Kidney capillary endothelial cell (primary cell): ENCODE measurements at regions not wholly inside any gene's neighbourhood (a gene's known extent, or its start where the extent isn't known, plus 50 kb on each side); places are given as distances from the start of the nearest gene placed in this dataset.
"Not testable (repeated sequence)": the region's sequence is repeated elsewhere in the genome, so short reads cannot be mapped to it uniquely, and the experiment has no call there.

ENCODE experiments used
- DNase-seq: peaks from one replicate; pipeline ENCODE4 v3.0.0-alpha.2; 2018; ENCODE audit warnings: low spot score

DNA sequence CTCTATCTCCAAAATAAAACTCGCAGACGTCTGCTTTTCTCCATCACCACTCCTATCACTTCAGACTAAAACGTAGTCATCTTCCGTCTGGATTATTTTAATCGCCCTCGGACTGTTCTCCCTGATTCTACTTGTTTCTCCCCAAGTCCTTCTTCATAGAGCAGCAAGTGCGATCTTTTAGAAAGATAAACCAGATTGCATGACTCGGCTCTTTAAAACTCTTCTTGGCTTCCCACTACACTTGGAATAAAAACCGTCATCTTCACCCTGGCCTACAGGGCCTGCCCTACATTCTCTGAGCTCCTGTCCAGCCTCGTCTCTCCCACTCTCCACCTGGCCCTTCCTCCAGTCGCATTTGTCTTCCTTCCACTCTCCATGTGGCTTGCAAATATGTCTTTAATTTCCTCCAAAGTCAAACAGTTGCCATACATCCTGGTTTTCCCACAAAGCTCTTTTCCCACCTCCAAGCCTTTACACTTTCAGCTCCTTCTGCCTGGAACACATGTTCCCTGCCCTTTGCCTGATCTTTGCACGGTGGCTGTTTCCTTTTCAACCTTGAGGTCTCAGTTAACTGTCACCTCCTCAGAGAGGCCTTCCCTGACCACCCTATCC, 70.5 kb upstream of the DHX40 start:
- no peak for DNase-seq

DNA sequence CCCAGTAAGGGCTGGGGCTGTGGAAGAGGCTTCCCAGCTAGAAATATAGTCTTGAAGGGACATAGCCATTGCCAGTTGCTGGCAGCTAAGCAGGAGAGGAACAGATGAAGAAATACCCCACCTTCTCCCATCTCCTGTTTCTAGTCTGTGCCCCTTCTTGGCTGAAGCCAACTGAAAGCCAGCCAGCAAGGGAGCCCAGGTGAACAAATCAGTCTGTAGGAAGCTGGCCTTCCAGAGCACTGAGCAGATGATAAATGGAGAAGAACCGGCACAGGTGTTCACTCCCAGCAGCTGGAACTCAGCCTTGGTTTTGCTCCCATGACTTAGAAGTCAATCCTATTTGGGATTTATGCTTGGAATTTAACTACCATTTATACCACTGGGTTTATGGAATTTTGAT, 69.2 kb upstream of the DHX40 start:
- no peak for DNase-seq

DNA sequence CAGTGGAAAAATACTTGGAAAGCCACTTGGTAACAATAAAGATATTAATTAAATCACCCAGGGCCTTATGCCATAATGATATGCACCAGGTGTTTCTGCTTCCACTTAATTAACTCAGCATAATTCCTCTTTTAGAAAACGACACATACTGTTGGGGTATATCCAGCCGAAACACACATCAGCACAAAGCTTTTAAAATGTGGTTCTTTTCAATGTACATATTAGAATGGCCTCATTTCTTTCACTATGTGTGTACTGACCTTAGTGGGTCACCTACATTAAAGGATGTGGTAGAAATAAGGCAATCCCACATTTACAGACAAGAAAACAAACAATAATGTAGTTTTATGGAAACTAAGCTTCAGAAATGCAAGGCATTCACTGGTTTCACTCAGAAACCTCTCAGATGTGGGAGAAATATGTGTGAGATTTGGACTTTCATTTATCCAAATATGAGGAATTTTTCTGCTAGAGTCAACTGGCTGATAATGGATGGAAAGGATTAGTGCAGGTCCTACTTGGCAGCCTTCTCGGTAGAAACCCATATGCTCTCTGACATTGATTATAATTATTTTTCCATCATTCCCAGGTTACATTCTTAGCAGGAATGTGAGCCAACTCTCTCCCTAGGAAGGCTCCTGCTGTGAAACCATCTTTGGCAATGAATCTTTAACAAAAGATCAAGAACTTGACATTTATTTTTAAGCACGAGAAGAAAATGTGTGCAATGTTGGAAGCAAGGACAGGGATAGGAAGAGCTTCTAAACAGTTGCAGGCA, 66.7 kb upstream of the DHX40 start:
- DNase-seq: no peak

DNA sequence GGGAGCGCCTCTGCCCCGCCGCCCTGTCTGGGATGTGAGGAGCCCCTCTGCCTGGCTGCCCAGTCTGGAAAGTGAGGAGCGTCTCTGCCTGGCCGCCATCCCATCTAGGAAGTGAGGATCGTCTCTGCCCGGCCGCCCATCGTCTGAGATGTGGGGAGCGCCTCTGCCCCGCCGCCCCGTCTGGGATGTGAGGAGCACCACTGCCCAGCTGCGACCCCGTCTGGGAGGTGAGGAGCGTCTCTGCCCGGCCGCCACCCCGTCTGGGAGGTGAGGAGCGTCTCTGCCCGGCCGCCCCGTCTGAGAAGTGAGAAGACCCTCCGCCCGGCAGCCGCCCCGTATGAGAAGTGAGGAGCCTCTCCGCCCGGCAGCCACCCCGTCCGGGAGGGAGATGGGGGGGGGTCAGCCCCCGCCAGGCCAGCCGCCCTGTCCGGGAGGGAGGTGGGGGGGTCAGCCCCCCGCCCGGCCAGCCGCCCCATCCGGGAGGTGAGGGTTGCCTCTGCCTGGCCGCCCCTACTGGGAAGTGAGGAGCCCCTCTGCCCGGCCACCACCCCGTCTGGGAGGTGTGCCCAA, 65.2 kb upstream of the DHX40 start:
- not testable (repeated sequence) for DNase-seq

DNA sequence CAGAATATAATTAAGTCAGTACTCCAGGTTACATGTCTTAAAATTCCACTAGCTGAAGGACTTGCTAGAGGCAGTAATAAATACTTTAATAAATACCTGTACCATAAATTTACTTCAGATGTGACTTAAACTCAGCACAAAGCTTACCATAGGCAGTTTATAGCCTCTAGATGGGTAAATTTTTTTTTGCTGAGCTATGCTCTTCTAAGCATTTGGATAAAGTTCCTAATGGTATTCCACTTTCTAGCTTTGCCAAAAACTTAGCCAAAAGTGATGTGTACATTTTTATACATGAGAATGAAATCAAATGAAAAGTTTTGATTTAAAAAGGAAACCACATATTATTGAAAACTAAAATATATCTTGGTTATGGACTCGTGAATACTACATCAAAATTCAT, 63.7 kb upstream of the DHX40 start:
- no peak for DNase-seq

DNA sequence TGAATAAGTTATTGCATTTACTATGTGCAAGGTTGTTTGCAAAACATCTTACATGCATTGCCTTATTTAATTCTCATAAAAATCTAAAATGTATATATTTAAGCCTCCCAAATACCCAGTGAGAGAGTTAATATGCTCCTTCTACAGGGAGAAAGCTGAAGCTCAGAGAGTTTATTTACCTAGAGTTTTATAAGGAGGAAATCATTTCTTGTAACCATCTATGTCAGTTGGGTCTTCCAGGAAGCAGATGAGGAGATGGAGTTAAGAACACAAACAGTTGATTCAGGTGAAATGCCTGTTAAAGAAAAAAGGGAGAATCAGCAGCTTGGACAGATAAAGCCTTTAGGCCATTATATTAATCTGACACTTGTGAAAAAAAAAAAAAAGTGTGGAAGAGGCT, 62.6 kb upstream of the DHX40 start:
- DNase-seq: no peak

DNA sequence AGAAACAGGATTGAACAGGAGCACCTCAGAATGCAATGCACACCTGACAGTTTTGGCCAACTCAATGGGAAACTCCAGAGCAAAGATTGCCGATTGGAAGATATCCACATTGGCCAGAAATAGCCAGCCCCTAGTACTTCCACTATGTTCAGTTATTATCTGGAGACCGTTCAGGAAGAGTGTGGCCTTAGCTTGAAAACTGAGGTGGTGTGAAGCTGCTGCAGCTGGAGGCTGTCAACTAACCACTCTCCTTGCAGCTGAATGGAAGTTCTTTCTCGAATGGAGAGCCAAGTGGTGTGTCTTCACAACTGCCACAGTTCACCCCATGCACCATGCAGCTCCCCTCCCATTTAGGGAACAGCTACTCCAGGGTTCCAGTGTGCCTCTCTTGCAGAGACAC, 61.9 kb upstream of the DHX40 start:
- DNase-seq: no peak

DNA sequence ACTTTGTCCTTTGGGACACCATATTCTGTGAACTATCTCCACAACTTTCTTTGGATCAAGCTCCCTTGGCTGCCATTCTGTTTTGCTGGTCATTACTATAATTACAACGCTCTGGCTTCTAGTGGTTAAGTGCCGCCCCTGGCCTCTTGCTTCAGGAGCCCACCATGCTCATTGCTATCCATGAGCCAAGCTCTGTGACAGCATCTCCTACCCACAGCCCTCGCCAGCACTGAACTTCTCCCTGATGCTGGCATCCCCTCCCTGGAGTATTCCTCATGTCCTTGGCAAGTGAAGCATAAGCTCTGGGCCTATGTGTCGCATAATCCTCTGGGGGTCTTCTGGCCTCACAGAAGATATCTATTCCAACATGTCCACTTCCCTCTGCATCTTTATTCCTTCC, 60.6 kb upstream of the DHX40 start:
- no peak for DNase-seq

DNA sequence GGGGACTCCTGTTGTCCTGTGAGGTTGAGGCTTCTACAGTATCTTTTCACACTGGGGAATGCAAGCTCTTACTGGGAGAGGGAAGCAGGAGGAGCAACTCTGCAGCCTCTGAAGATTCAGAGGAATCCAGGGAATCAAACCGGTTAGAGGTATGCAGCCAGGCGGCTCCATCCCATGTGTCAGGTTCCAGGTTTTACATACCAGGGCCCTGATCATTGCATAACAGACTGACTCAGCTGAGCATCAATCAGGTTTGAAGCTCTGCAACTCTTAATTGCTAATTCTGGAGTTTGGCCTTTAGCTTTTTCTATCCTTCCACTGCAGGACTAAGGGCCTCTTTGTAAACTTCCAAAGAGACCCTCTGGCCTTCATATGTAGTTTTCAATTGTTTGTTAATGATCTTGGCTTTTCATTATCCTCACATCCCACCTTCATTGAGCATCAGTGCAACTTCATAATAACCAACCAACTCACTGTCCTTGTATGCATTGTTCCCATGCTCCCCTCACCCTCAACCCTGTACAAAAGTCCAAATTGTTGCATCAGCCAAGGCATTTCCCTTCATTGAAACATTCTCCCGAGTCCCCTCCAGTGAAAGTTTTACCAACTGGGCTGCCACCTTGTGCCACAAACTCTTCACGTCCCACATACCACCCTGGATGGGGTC, 59.7 kb upstream of the DHX40 start:
- DNase-seq: no peak

DNA sequence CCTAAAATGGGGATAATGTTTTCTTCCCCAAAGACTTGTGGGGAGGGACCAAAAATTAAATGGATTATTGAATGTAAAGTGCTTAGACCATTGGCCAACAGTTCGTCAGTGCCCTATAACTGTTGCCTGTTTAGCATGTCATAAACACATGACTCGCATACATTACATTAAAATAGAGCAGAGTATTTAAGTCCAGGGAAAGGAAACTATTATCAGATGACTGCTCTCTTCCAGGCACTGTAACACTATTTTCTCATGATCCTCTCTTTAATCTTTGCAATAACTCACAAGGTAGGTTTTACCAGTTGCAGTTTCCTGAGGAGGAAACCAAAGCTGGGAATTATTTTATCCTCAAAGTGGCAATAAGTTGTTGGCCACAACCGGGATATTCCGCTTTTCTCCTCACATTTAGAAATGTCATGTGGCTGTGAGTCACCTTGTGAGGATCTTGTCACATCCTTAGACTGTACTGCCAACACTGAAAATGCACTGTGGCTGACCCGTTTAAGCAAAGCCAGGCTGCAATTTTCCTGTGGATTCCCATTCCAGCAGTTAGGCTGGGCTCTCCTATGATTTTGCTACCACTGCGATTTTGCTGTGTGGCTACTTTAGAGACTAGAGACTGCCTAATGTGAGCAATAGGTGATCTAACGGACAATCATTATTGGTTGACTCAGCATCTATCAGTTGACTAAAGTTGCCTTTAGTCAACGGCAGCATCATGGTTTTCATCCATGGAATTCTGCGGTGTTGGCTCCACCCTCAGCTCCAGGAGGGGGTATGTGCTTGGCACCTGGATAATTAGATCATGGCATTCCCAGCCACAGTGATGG, 58.3 kb upstream of the DHX40 start:
- peak; percentile 65 for DNase-seq

DNA sequence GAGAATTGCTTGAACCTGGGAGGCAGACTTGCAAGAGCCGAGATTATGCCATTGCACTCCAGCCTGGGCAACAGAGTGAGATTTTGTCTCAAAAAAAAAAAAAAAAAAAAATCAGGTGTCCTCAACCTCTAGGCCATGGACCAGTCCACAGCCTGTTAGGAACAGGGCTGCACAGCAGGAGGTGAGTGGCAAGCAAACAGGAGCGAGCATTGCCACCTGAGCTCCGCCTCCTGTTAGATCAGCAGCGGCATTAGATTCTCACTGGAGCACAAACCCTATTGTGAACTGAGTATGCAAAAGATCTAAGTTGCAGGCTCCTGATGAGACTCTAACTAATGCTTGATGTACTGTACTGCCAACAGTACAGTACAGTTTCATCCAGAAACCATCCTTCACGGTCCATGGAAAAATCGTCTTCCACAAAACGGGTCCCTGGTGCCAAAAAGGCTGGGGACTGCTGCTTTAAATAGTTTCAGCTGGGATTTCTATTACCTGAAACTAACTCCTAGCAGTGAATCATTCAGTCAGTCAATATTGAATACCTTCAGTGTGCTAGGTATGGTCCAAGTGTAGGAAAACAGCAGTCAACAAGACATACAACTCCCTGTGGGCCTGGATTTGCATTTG, 56.3 kb upstream of the DHX40 start:
- DNase-seq: no peak

DNA sequence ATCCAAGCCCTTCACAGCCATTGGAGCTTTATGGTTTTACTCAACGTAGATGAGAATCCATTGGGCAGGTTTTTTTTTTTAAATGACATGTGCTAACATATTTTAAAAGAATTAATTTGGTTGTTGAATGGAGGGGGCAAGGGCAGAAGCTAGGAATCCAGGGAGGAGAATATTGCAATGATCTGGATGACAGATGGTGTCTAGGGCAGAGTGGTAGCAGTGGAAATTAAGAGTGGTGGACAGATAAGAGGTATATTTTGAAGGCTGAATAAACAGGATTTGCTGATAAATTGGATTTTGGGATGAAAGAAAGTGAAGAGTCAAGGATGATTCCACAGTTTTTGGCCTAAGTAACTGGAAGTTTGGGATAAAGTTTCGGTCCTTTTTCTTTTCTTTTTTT, 54.8 kb upstream of the DHX40 start:
- no peak for DNase-seq

DNA sequence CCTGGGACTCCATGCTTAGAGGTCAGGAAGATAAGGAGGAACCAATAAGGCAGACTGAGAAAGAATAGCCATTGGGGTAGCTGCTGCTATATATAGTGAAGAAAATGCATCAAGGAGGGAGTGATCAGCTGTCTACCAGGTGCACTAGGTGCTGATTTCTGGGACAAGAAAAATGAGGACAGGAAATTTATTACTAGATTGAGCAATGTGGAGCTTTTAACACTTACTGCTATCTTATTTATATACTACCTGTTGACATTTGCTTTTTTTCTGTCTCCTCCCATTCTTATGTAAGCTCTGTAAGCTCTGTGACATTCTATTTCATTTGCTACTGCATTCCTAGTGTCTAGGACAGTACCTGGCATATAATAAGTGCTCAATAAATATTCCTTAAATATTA, 53.7 kb upstream of the DHX40 start:
- no peak for DNase-seq

DNA sequence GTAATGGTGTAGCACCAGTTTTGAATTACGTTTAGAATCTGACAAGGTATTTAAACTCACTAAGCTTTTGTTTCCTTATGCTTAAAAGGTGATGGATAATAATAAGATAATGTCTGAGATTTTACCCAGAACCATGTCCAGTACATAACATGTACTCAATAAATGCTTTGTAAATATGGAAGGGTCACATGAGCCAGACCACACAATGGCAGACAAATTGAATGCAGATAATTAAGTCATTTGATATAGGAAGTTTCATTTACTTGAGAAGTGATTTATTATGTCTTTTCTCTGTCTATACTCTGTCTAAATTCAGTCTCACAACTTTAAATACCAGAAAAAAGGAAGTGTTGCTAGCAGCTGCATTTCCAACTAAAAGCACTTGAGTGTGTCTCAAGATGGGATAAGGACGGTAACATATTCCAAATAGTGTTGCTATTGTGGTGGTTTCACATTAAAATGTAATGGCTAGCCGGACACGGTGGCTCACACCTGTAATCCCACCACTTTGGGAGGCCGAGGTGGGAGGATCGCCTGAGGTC, 52.5 kb upstream of the DHX40 start:
- no peak for DNase-seq

DNA sequence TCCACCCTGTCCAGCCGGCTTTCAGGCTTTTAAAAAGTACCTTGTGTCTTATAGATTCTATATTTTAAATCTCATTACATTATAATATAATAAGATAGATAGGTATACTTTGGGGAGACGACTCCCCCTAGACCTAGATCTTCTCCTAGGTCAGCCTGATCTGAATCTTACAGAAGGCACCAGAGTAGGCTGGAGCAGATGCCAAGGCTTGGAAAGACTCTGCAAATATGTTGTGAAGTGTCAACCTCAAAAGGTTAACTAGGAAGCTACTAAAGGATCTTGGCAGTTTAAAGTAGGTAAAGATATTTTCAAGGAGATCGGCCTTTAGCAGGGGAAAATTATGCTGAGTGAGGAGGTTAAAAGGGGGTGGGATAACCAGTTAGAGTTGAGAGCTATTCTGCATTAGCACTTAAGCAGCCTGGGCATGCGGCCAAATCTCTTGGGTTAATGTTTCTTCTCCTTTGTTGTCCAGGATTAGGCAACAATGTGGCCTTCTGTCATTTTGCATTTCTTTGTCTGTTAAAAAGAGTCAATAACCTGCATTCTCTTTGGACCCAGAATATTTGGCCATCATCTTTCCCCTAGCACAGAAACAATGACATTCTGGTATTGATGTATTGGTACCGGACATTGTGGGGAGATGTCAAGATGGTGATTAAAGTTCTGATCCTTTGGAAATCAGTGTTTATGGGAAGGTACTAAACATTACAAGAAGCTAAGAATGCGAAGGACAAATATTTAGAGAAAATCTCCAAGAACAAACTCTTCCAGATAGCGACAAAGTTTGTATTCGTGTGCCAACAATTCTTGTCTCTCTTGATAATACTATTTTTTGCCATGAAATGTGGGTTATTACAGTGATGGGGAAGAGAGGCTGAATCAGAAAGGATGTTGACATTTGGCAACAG, 51.2 kb upstream of the DHX40 start:
- DNase-seq: peak; percentile 44
